Keratinocyte (primary cell): ENCODE measurements at regions not wholly inside any gene's neighbourhood (a gene's known extent, or its start where the extent isn't known, plus 50 kb on each side); places are given as distances from the start of the nearest gene placed in this dataset.

Experiments used
- CTCF ChIP-seq, 3 experiments: IDR thresholded peaks in 1 of 3; conservative IDR thresholded peaks in 1 of 3; optimal IDR thresholded peaks in 1 of 3; 2 replicates in 2 of 3; 3 replicates in 1 of 3; pipeline versions ENCODE3 to v1.5.1; 2011; ENCODE audit warnings: low read length in 3 of 3, mild to moderate bottlenecking in 3 of 3, moderate library complexity in 2 of 3, control low read depth in 1 of 3, inconsistent platforms in 1 of 3; ENCODE audit not compliant: insufficient read depth in 2 of 3; ENCODE audit errors: extremely low read depth in 1 of 3
- EZH2 ChIP-seq: IDR thresholded peaks from one replicate; pipeline ENCODE4 v1.6.1; 2012; ENCODE audit warnings: inconsistent platforms, mild to moderate bottlenecking, low read length, moderate library complexity

- TF ChIP-seq CTCF (optimal IDR thresholded peaks at IDR 0.05 in 1 of 3, IDR thresholded peaks at IDR 0.05 in 1 of 3, conservative IDR thresholded peaks at IDR 0.05 in 1 of 3; ENCODE audit: extremely low read depth in 1 of 3, insufficient read depth in 2 of 3, low read length in 3 of 3), result no peak
- no peak for TF ChIP-seq EZH2
These were observed 286.7 kb downstream of the INHBA start for GRCh38 chr7:41416208-41416595.
